HCT116 (cell line): ENCODE measurements at regions not wholly inside any gene's neighbourhood (a gene's known extent, or its start where the extent isn't known, plus 50 kb on each side); places are given as distances from the start of the nearest gene placed in this dataset.

Experiments used
- ATAC-seq: fragments of 200-7000 bp; cut with Tn5 transposase; 2 replicates; pipeline ENCODE4 v1.9.1; 2020; ENCODE audit warnings: mild to moderate bottlenecking, moderate library complexity
- BruUV-seq: library from RNA; stranded (reverse); fragments of 400-500 nt; replicated peaks from 2 replicates; lab custom pipeline; 2021; lab: Mats Ljungman, UMichigan
- CTCF ChIA-PET: fragments of 300-600 bp; sonication (Branson Sonifier 250); formaldehyde crosslinking; loops from one replicate; lab custom pipeline; 2021; ENCODE audit warnings: antibody characterized with exemption; lab: Charles Lee
- POLR2A ChIA-PET: fragments of 300-600, 350-600 bp; sonication (Branson Sonifier 250); formaldehyde crosslinking; loops from one replicate; lab custom pipeline; 2021; ENCODE audit warnings: antibody characterized with exemption; lab: Charles Lee
- RAD21 ChIA-PET, 2 experiments: fragments of 300-600 bp; sonication (Branson Sonifier 250); formaldehyde crosslinking; loops; one replicate each; lab custom pipeline; 2023; ENCODE audit warnings: low total read pairs in 2 of 2; ENCODE audit not compliant: uncharacterized antibody in 2 of 2, unreplicated experiment in 2 of 2, low non-redundant PET in 1 of 2; lab: Charles Lee
- DNase-seq: peaks from one replicate; pipeline ENCODE4 v3.0.0-alpha.2; 2010; ENCODE audit warnings: low read depth, low spot score
- H2AFZ ChIP-seq: fragments of 200-600 bp; shearing (Covaris generic), sonication (generic); 2 replicates; pipeline ENCODE4 v1.6.1; 2017; ENCODE audit warnings: low read depth, mixed run types, mixed read lengths, antibody characterized with exemption, low read length; ENCODE audit not compliant: poor library complexity, severe bottlenecking
- H3K27ac ChIP-seq: 2 replicates; pipeline ENCODE4 v1.5.1; 2012; ENCODE audit warnings: low read depth, low read length
- H3K27me3 ChIP-seq: fragments of 200-600 bp; sonication (generic); 2 replicates; pipeline ENCODE4 v1.6.1; 2016; ENCODE audit warnings: mixed run types, low read length, mixed read lengths; ENCODE audit not compliant: insufficient read depth
- H3K36me3 ChIP-seq, 2 experiments: fragments of 200-500 bp in 1 of 2; fragments of 200-600 bp in 1 of 2; sonication (Bioruptor generic) in 1 of 2; sonication (generic) in 1 of 2; 2 replicates each; pipeline versions ENCODE4 v1.5.1 to v1.6.1; 2014 to 2016; ENCODE audit warnings: low read length in 2 of 2, inconsistent platforms in 1 of 2, mixed read lengths in 1 of 2, mixed run types in 1 of 2; ENCODE audit not compliant: insufficient read depth in 2 of 2, control insufficient read depth in 1 of 2
- H3K4me1 ChIP-seq, 2 experiments: fragments of 200-600 bp in 1 of 2; sonication (generic) in 1 of 2; 2 replicates each; pipeline versions ENCODE4 v1.5.1 to v1.6.1; 2012 to 2017; ENCODE audit warnings: low read length in 2 of 2, inconsistent platforms in 1 of 2, mild to moderate bottlenecking in 1 of 2, mixed read lengths in 1 of 2, mixed run types in 1 of 2, moderate library complexity in 1 of 2; ENCODE audit not compliant: insufficient read depth in 2 of 2, control insufficient read depth in 1 of 2
- H3K4me2 ChIP-seq: fragments of 200-600 bp; sonication (generic); 2 replicates; pipeline ENCODE4 v1.6.1; 2017; ENCODE audit warnings: mixed run types, low read length, mixed read lengths
- H3K4me3 ChIP-seq, 2 experiments: fragments of 200-600 bp in 1 of 2; sonication (generic) in 1 of 2; replicated peaks in 1 of 2; 2 replicates each; pipeline ENCODE4 v1.5.1; 2011 to 2016; ENCODE audit warnings: low read length in 2 of 2, control low read depth in 1 of 2, low read depth in 1 of 2, mild to moderate bottlenecking in 1 of 2, mixed read lengths in 1 of 2, mixed run types in 1 of 2
- H3K79me2 ChIP-seq: fragments of 200-600 bp; sonication (generic); 2 replicates; pipeline ENCODE4 v1.6.1; 2017; ENCODE audit warnings: mild to moderate bottlenecking, mixed run types, low read length, moderate library complexity, mixed read lengths; ENCODE audit not compliant: insufficient read depth
- H3K9ac ChIP-seq: fragments of 200-600 bp; sonication (generic); 2 replicates; pipeline ENCODE4 v1.6.1; 2016; ENCODE audit warnings: low read length, mixed read lengths
- H3K9me2 ChIP-seq: fragments of 200-600 bp; sonication (generic), shearing (Covaris generic); 2 replicates; pipeline ENCODE4 v1.6.1; 2017; ENCODE audit warnings: mixed run types, mild to moderate bottlenecking, moderate library complexity; ENCODE audit not compliant: insufficient read depth
- H3K9me3 ChIP-seq, 2 experiments: fragments of 200-500 bp in 1 of 2; fragments of 200-600 bp in 1 of 2; sonication (Bioruptor generic) in 1 of 2; sonication (generic) in 1 of 2; 2 replicates each; pipeline ENCODE4 v1.6.1; 2014 to 2017; ENCODE audit warnings: low read length in 2 of 2, mixed read lengths in 2 of 2, inconsistent platforms in 1 of 2, low read depth in 1 of 2, mild to moderate bottlenecking in 1 of 2, mixed run types in 1 of 2, moderate library complexity in 1 of 2; ENCODE audit not compliant: control insufficient read depth in 1 of 2, insufficient read depth in 1 of 2
- H4K20me1 ChIP-seq: fragments of 200-600 bp; sonication (generic), shearing (Covaris generic); 2 replicates; pipeline ENCODE4 v1.6.1; 2017; ENCODE audit warnings: mixed run types, mild to moderate bottlenecking, moderate library complexity; ENCODE audit not compliant: insufficient read depth
- ATF3 ChIP-seq: IDR thresholded peaks from 2 replicates; pipeline ENCODE4 v1.6.1; 2012
- CBX3 ChIP-seq: IDR thresholded peaks from 2 replicates; pipeline ENCODE4 v1.6.1; 2012; ENCODE audit warnings: low read depth
- CTCF ChIP-seq, 3 experiments: fragments of 200-600 bp in 1 of 3; sonication (generic) in 1 of 3; IDR thresholded peaks in 2 of 3; conservative IDR thresholded peaks in 1 of 3; 2 replicates each; pipeline ENCODE4 v1.5.1; 2012 to 2017; ENCODE audit warnings: low read depth in 2 of 3, low read length in 2 of 3, antibody characterized with exemption in 1 of 3, borderline replicate concordance in 1 of 3, control low read depth in 1 of 3, mild to moderate bottlenecking in 1 of 3, mixed read lengths in 1 of 3, mixed run types in 1 of 3, moderate library complexity in 1 of 3; ENCODE audit not compliant: insufficient read depth in 1 of 3
- EGR1 ChIP-seq: IDR thresholded peaks from 2 replicates; pipeline ENCODE4 v1.6.1; 2012; ENCODE audit warnings: low read depth
- ELF1 ChIP-seq: IDR thresholded peaks from 2 replicates; pipeline ENCODE4 v1.6.1; 2012; ENCODE audit warnings: low read depth, borderline replicate concordance
- EZH2 ChIP-seq: fragments of 200-600 bp; sonication (generic); IDR thresholded peaks from 2 replicates; pipeline ENCODE4 v1.6.1; 2017; ENCODE audit warnings: antibody characterized with exemption, mixed run types
- EZH2phosphoT487 ChIP-seq: fragments of 200-600 bp; IDR thresholded peaks from 2 replicates; pipeline ENCODE4 v1.6.1; 2018; ENCODE audit warnings: antibody characterized with exemption, borderline replicate concordance
- MAX ChIP-seq: IDR thresholded peaks from 2 replicates; pipeline ENCODE4 v1.6.1; 2012
- POLR2A ChIP-seq: IDR thresholded peaks from 2 replicates; pipeline ENCODE4 v1.7.0; 2011; ENCODE audit warnings: borderline replicate concordance; ENCODE audit not compliant: insufficient read depth, insufficient read length; ENCODE audit errors: extremely low read depth
- POLR2AphosphoS5 ChIP-seq: IDR thresholded peaks from 2 replicates; pipeline ENCODE4 v1.6.1; 2011; ENCODE audit warnings: mild to moderate bottlenecking, low read depth, low read length, moderate library complexity
- RAD21 ChIP-seq: IDR thresholded peaks from 2 replicates; pipeline ENCODE4 v1.6.1; 2012; ENCODE audit warnings: low read depth, mild to moderate bottlenecking
- SP1 ChIP-seq: IDR thresholded peaks from 2 replicates; pipeline ENCODE4 v1.6.1; 2012; ENCODE audit warnings: low read depth
- SRF ChIP-seq: IDR thresholded peaks from 2 replicates; pipeline ENCODE4 v1.6.1; 2012; ENCODE audit warnings: low read depth
- TCF7L2 ChIP-seq: IDR thresholded peaks from 2 replicates; pipeline ENCODE4 v1.7.0; 2011; ENCODE audit warnings: borderline replicate concordance, inconsistent platforms; ENCODE audit not compliant: insufficient read depth, insufficient read length; ENCODE audit errors: extremely low read depth
- YY1 ChIP-seq: IDR thresholded peaks from 2 replicates; pipeline ENCODE4 v1.6.1; 2011; ENCODE audit warnings: low read length, low read depth, moderate library complexity, mild to moderate bottlenecking; ENCODE audit not compliant: insufficient replicate concordance; ENCODE audit errors: extremely low read depth
- ZFX ChIP-seq: fragments of 450-650 bp; IDR thresholded peaks from 2 replicates; pipeline ENCODE4 v1.6.1; 2017
- ZNF274 ChIP-seq: fragments of 200-500 bp; sonication (Bioruptor generic); IDR thresholded peaks from 2 replicates; pipeline ENCODE4 v1.6.1; 2014; ENCODE audit warnings: mild to moderate bottlenecking, low read depth, low read length, inconsistent platforms
- intact Hi-C: fragments of 100-400 bp; cut with micrococcal nuclease; formaldehyde crosslinking; loops from 2 replicates; pipeline ENCODE4 v1.10.0; 2022
- TF ChIP-seq, protein P1 (sequence below): IDR thresholded peaks from 2 replicates; pipeline ENCODE4 v1.6.1; 2011; ENCODE audit warnings: mild to moderate bottlenecking, low read length, moderate library complexity; ENCODE audit not compliant: insufficient replicate concordance; ENCODE audit errors: extremely low read depth

DNA sequence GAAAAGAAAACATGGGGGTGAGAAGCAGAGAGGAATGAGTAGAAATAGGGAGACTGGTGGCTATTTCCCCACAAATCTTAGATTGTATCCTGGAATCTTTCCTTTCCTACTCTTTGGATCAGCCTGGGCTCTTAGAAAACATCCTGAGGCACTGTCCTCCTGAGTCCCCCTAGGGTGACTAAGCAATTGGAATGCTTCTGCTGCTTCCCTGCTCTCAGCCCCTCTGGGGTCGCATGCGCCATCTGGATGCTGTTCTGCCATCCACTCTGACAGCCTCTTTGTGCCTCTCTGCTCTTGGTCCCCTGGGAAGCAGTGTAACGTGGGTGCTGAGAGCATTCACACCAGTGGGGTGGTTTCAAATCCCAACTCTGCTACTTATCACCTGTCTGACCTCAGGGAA lies 443.0 kb downstream of the SIPA1L2 start:
- POLR2A ChIA-PET = no interaction called here
- CTCF ChIA-PET = no interaction called here
- H3K4me3 ChIP-seq = no peak overlapping the region
- no peaks in the 10 kb centered on the region for H3K4me1 ChIP-seq
- no peak overlapping the region for H3K9ac ChIP-seq
- H3K79me2 ChIP-seq = no peaks in the 10 kb centered on the region
- H4K20me1 ChIP-seq = no peaks in the 10 kb centered on the region
- H3K9me2 ChIP-seq = no peaks in the 10 kb centered on the region
- BruUV-seq = no TSS peak
- ATAC-seq (no peak), DNase-seq (no peak)
- intact Hi-C loops = no loop called here
- H3K36me3 ChIP-seq = no peaks in the 10 kb centered on the region
- H3K27ac ChIP-seq = no peak overlapping the region
- H3K9me3 ChIP-seq = no peaks in the 10 kb centered on the region
- no peak for TF ChIP-seq EZH2
- no peak for TF ChIP-seq MAX
- TF ChIP-seq RAD21 = no peak
- TF ChIP-seq, protein P1, sequence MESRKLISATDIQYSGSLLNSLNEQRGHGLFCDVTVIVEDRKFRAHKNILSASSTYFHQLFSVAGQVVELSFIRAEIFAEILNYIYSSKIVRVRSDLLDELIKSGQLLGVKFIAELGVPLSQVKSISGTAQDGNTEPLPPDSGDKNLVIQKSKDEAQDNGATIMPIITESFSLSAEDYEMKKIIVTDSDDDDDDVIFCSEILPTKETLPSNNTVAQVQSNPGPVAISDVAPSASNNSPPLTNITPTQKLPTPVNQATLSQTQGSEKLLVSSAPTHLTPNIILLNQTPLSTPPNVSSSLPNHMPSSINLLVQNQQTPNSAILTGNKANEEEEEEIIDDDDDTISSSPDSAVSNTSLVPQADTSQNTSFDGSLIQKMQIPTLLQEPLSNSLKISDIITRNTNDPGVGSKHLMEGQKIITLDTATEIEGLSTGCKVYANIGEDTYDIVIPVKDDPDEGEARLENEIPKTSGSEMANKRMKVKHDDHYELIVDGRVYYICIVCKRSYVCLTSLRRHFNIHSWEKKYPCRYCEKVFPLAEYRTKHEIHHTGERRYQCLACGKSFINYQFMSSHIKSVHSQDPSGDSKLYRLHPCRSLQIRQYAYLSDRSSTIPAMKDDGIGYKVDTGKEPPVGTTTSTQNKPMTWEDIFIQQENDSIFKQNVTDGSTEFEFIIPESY = no peak
- no peak for TF ChIP-seq ZFX
- TF ChIP-seq ELF1 = no peak
- TF ChIP-seq ATF3 = no peak
- no peak for TF ChIP-seq SRF
- no peak for TF ChIP-seq ZNF274
- TF ChIP-seq SP1 = no peak
- no peak for TF ChIP-seq CBX3
- TF ChIP-seq YY1 = no peak
- no peak for TF ChIP-seq EZH2phosphoT487
- TF ChIP-seq POLR2AphosphoS5 = no peak
- TF ChIP-seq EGR1 = no peak
- TF ChIP-seq POLR2A = no peak
- no peak for TF ChIP-seq TCF7L2
- no peak for TF ChIP-seq CTCF (IDR thresholded peaks at IDR 0.05 in 2 of 3, conservative IDR thresholded peaks at IDR 0.05 in 1 of 3; ENCODE audit: borderline replicate concordance in 1 of 3, insufficient read depth in 1 of 3, low read depth in 2 of 3, low read length in 2 of 3)
- TF ChIP-seq, all 23 proteins: peak for 0
- RAD21 ChIA-PET = no interaction called here
- Histone ChIP-seq H2AFZ (no peak overlapping the region), H3K4me2 (no peak overlapping the region), H3K27me3 (no peaks in the 10 kb centered on the region)
